ENCODE measurements at regions not wholly inside any gene's neighbourhood (a gene's known extent, or its start where the extent isn't known, plus 50 kb on each side); places are given as distances from the start of the nearest gene placed in this dataset.

DNA sequence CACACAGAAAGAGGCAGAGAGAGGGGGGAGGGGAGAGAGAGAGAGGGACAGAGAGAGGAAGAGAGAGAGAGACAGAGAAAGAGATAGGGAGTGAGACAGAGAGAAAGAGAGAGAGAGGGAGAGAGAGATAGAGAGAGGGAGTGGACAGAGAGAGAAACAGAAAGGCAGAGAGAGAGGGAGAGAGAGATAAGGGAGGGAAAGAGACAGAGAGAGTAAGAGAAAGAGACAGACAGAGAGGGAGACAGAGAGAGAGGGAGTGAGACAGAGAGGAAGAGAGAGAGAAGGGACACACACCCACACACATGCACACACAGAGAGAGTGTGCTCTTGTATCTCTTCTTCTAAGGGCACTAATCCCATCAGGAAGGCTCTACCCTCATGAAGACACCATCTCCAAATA lies 103.2 kb upstream of the ESRRB start:
- TF ChIP-seq, protein P1, sequence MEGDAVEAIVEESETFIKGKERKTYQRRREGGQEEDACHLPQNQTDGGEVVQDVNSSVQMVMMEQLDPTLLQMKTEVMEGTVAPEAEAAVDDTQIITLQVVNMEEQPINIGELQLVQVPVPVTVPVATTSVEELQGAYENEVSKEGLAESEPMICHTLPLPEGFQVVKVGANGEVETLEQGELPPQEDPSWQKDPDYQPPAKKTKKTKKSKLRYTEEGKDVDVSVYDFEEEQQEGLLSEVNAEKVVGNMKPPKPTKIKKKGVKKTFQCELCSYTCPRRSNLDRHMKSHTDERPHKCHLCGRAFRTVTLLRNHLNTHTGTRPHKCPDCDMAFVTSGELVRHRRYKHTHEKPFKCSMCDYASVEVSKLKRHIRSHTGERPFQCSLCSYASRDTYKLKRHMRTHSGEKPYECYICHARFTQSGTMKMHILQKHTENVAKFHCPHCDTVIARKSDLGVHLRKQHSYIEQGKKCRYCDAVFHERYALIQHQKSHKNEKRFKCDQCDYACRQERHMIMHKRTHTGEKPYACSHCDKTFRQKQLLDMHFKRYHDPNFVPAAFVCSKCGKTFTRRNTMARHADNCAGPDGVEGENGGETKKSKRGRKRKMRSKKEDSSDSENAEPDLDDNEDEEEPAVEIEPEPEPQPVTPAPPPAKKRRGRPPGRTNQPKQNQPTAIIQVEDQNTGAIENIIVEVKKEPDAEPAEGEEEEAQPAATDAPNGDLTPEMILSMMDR (IDR thresholded peaks at IDR 0.05; ENCODE audit: low read depth, low read length) = no peak
- no peak overlapping the region for H3K4me3 ChIP-seq (replicated peaks in 1 of 2; ENCODE audit: low read depth in 2 of 2, low read length in 2 of 2)
- DNase-seq (ENCODE audit: low read depth in 2 of 2) = no peak

GRCh38 chr14:76273346-76273745 lies 102.6 kb upstream of the ESRRB start:
- H3K4me3 ChIP-seq (replicated peaks in 1 of 2; ENCODE audit: low read depth in 2 of 2, low read length in 2 of 2) = no peak overlapping the region
- TF ChIP-seq, protein P1 (IDR thresholded peaks at IDR 0.05; ENCODE audit: low read depth, low read length) = no peak
- no peak for DNase-seq (ENCODE audit: low read depth in 2 of 2)

GRCh38 chr14:76274324-76274723 lies 101.6 kb upstream of the ESRRB start:
- DNase-seq (ENCODE audit: low read depth in 2 of 2) = no peak
- TF ChIP-seq, protein P1 (IDR thresholded peaks at IDR 0.05; ENCODE audit: low read depth, low read length) = no peak
- no peak overlapping the region for H3K4me3 ChIP-seq (replicated peaks in 1 of 2; ENCODE audit: low read depth in 2 of 2, low read length in 2 of 2)

DNA sequence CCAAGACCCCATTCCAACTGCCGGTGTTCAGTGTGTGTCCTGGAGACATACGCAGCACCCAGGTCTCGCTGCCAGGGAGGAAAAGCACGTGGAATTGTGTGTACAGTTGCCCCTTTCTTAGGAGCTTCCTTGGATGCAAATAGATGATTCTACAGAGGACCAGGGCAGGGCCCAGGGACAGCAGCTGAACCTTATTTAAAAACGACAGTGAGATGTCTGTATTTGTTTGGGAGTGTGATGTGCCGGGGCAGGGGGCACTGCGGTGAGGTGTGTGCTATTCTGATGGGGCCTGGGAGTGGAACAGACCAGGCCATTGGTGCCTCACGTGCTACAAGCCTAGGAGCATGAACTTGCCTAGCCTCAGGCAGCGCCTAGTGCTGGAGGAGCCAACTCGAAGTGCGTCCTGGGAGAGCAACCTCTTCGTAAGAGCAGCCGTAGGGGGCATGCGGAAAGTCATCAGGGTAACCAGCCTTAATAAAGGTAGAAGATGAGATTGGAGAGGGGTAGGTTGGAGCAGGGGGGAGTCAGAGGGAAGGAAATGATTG lies 98.3 kb upstream of the ESRRB start:
- TF ChIP-seq, protein P1 (IDR thresholded peaks at IDR 0.05; ENCODE audit: low read depth, low read length) = no peak

DNA sequence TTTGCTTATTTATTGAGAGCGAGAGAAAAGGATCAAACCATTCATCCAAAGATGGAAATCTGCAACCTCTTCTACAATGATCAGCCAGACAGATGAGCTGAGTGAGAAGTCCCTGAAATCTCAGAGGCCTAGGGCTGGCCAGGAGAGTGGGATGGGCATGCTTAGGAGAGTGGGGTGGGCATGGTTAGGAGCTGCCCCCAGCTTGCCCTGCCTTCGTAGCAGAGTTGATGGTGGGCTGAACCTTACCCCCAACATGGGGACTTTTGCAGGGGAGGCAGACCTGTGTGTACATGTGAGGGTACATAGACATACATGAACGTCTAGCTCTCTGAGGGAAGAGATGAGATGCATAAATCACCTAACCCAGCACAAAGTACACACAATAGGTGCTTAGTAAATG lies 95.7 kb upstream of the ESRRB start:
- DNase-seq (ENCODE audit: low read depth in 2 of 2) = no peak
- H3K4me3 ChIP-seq (replicated peaks in 1 of 2; ENCODE audit: low read depth in 2 of 2, low read length in 2 of 2) = no peak overlapping the region
- TF ChIP-seq, protein P1 (IDR thresholded peaks at IDR 0.05; ENCODE audit: low read depth, low read length) = no peak

More for the DNA sequence above, 98.3 kb upstream of the ESRRB start:
- no peak for DNase-seq (ENCODE audit: low read depth in 2 of 2)
- H3K4me3 ChIP-seq (replicated peaks in 1 of 2; ENCODE audit: low read depth in 2 of 2, low read length in 2 of 2) = no peak overlapping the region

GRCh38 chr14:76282581-76282980 lies 93.4 kb upstream of the ESRRB start:
- TF ChIP-seq, protein P1 (IDR thresholded peaks at IDR 0.05; ENCODE audit: low read depth, low read length) = no peak
- DNase-seq (ENCODE audit: low read depth in 2 of 2) = no peak
- no peak overlapping the region for H3K4me3 ChIP-seq (replicated peaks in 1 of 2; ENCODE audit: low read depth in 2 of 2, low read length in 2 of 2)

- no peak overlapping the region for H3K4me3 ChIP-seq (replicated peaks in 1 of 2; ENCODE audit: low read depth in 2 of 2, low read length in 2 of 2)
- no peak for DNase-seq (ENCODE audit: low read depth in 2 of 2)
- TF ChIP-seq, protein P1 (IDR thresholded peaks at IDR 0.05; ENCODE audit: low read depth, low read length) = no peak
Observed at GRCh38 chr14:76287063-76287462, 88.9 kb upstream of the ESRRB start.
